Activated naive CD4-positive, alpha-beta T cell treated with anti-CD3 and anti-CD28 coated beads, Interleukin-2, amount 50 U/mL, for 72 hours (primary cell): ENCODE measurements at regions not wholly inside any gene's neighbourhood (a gene's known extent, or its start where the extent isn't known, plus 50 kb on each side); places are given as distances from the start of the nearest gene placed in this dataset.
A peak's percentile ranks its signal among the peaks of the same experiment; 100 is the strongest.
"Not testable (repeated sequence)": the region's sequence is repeated elsewhere in the genome, so short reads cannot be mapped to it uniquely, and the experiment has no call there.

Experiments used
- ATAC-seq, 2 donors: fragments of 150-1000 bp; cut with Tn5 transposase; 2 replicates each; pipeline ENCODE4 v1.10.0; 2021; ENCODE audit warnings: mild to moderate bottlenecking in 2 of 2, moderate library complexity in 2 of 2
- DNase-seq, 2 donors: peaks; one replicate each; pipeline ENCODE4 v3.0.0; 2021 to 2022; ENCODE audit warnings: low spot score in 2 of 2
- H3K27ac Mint-ChIP-seq, 2 donors: one replicate each; pipeline ENCODE4 v1.8.0; 2022; ENCODE audit warnings: mild to moderate bottlenecking in 2 of 2, mixed read lengths in 2 of 2
- H3K36me3 Mint-ChIP-seq, 2 donors: one replicate each; pipeline ENCODE4 v1.8.0; 2022; ENCODE audit warnings: mixed read lengths in 2 of 2
- H3K9me3 Mint-ChIP-seq, 2 donors: one replicate each; pipeline ENCODE4 v1.8.0; 2022; ENCODE audit warnings: mixed read lengths in 2 of 2

DNA sequence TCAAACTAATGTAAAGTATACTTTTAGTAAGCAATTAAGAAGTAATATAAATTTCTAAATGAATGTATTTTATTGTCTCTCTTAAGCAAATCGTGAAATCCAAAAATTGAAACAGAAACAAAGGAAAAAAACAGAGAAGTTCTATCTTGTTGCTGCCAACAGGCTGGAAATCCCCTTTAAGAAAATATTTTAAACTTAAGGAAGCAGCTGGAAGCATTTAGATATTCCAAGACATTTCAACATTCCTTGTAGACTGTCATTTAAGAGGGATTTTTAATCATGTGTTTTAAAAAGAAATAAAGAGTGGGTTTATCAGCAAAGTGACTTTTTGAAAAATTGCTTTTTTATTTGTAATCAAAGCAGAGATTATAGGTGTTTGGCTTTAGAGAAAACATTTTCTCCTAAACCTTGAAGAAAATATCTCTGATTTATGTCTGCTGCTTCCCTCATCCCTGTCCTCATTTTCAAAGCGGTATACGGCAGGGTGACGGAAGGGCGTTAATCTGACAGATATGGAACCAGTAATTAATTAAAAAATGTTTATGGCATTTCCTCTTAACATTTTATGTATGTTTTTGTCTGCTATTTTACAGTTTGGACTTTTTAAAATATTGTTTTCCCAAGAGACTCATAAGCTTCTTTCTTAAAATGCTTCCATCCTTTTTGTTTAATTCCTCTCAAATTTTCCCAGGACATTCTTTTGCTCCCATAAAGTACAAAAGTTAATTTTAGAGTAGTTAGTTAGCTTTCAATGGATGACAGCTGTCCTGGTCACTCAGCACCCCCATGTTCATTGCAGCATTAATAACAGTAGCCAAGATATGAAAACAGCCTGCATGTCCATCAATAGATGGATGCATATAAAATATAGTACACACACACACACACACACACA is 245.6 kb downstream of the LURAP1L start:
- no peak overlapping the region for H3K27ac Mint-ChIP-seq
- ATAC-seq = no peak
- DNase-seq = no peak

DNA sequence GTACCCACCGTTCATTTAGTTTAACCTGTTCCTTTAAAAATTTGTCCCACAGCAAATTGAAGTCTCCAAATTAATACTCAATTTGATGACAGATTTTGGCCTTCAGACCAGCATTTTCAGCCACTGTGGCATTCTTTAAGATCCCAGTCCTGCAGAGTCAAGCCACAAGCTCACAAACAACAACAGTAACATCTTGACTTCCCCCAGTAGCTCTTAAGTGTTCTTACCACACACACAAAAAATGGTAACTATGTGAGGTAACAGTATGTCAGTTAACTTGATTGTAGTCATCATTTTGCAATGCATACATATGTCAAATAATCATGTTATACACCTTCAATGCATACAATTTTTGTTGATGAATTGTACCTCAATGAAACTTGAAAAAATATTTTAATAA is 247.9 kb downstream of the LURAP1L start:
- DNase-seq (no peak), ATAC-seq (no peak)
- peaks cover 17 to 35% of the 10 kb centered on the region in 2 donors for H3K9me3 Mint-ChIP-seq
- no peaks in the 10 kb centered on the region for H3K36me3 Mint-ChIP-seq
- no peak overlapping the region for H3K27ac Mint-ChIP-seq

More for the DNA sequence above, 245.6 kb downstream of the LURAP1L start:
- peaks cover 19 to 33% of the 10 kb centered on the region in 2 donors for H3K9me3 Mint-ChIP-seq
- H3K36me3 Mint-ChIP-seq = no peaks in the 10 kb centered on the region

GRCh38 chr9:13023498-13023897 is 248.7 kb downstream of the LURAP1L start:
- ATAC-seq (no peak), DNase-seq (no peak)
- Mint-ChIP-seq H3K9me3 (peaks cover 10 to 31% of the 10 kb centered on the region in 2 donors), H3K27ac (no peak overlapping the region), H3K36me3 (no peaks in the 10 kb centered on the region)

DNA sequence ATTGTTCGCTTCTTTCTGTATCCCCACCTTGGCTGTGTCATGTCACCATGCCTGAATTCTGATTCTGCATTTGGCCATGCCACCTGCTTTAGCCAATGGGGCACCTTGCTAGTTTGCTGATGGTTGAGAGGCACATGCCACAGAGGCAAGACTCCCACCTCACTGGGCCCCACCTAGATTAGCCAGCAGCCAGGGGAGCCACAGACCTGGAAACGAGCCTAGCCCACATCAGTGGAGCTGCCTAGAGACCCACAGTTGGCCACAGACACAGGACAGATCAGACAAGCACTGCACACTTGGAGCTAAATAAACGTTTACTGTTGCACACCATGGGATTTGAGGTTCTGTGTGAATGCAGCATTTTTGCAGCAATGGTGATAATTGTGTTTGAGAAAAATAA is 252.1 kb downstream of the LURAP1L start:
- Mint-ChIP-seq H3K9me3 (peaks cover 5 to 25% of the 10 kb centered on the region in 2 donors), H3K36me3 (no peaks in the 10 kb centered on the region), H3K27ac (no peak overlapping the region)
- DNase-seq (no peak), ATAC-seq (no peak)

- no peaks in the 10 kb centered on the region for H3K36me3 Mint-ChIP-seq
- no peak overlapping the region for H3K27ac Mint-ChIP-seq
- no peak for DNase-seq
- ATAC-seq = no peak
- H3K9me3 Mint-ChIP-seq = peaks cover 5 to 23% of the 10 kb centered on the region in 2 donors
These were observed 251.6 kb downstream of the MPDZ start for GRCh38 chr9:13027879-13028278.

DNA sequence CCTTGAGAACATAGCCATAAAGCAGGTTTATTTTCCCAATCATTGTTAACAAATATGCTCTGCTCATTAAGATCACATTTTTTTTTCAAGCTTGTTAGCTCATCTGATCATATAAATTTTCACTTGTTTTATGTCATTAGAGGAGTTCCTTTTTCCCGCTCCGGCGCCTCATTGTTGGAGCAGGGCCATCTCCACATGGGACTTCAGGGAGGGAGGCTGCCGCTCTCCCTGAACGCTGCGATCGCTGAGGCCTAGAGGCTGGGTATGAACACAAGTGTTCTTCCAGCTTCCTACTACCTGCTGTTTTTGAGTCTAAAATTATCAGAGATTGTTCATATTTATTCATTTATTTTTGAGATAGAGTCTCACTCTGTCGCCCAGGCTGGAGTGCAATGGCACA is 246.9 kb downstream of the MPDZ start:
- DNase-seq (no peak), ATAC-seq (no peak)
- Mint-ChIP-seq H3K36me3 (peaks cover 0 to 8% of the 10 kb centered on the region in 2 donors), H3K27ac (no peak overlapping the region), H3K9me3 (peaks cover 15 to 20% of the 10 kb centered on the region in 2 donors)

DNA sequence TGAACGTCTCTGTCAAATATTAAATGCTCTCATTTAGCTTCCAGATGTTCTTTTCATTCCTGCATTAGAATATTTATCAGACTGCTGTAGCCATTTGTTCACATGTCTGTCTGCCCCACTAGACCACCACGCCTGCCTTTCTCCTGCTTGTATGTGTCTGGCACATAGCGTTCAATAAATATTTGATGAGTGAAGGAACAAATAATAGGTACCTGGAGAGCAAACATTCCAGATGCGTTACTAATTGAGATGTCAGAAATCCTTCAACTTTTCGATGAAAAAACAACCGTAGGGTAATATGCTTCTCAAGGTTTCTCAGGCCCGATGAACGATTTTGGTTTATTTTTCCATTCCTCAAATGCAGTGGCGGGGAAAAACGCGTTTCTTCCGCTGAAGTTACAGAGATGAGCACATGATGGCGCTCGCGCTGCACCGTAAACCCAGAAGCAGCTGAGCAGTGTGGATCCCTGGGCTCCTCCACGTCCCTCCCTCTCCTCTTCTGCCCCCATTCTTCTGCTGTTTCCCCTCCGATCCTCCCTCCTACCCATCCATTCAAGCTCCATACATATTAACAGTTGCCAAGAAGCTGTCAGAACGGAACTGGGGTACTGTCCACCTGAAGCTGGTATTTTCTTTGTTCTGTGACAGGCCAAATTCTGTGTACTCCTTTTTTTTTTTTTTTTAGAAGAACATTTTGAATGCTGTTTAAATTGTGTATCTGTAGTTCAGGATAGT is 245.4 kb downstream of the MPDZ start:
- H3K9me3 Mint-ChIP-seq = peaks cover 15 to 20% of the 10 kb centered on the region in 2 donors
- ATAC-seq = no peak
- H3K36me3 Mint-ChIP-seq = peaks cover 0 to 8% of the 10 kb centered on the region in 2 donors
- peak in 1 of 2 donors; percentile 3 for DNase-seq
- no peak overlapping the region for H3K27ac Mint-ChIP-seq

DNA sequence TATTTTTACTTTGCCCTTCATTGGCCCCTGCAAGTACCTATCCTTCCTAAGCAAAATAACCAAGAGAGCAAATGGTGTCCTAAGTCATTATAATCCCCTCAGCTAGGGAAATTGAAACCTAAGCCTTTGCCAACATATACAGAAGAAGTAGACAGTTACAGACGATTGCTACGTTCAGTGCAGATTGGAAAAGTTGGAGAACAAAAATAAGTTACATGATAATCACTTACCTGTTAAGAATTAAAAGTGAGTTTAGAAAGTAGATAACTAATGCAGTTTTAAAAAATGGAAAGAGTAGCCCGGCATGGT is 244.8 kb downstream of the MPDZ start:
- Mint-ChIP-seq H3K36me3 (peaks cover 0 to 8% of the 10 kb centered on the region in 2 donors), H3K9me3 (peaks cover 15 to 18% of the 10 kb centered on the region in 2 donors), H3K27ac (no peak overlapping the region)
- no peak for DNase-seq
- no peak for ATAC-seq

- Mint-ChIP-seq H3K36me3 (peaks cover 0 to 8% of the 10 kb centered on the region in 2 donors), H3K27ac (no peak overlapping the region), H3K9me3 (peaks cover 8 to 15% of the 10 kb centered on the region in 2 donors)
- DNase-seq (no peak), ATAC-seq (no peak)
These were observed 243.7 kb downstream of the MPDZ start for GRCh38 chr9:13035822-13036221.

- H3K36me3 Mint-ChIP-seq, DNase-seq, H3K27ac Mint-ChIP-seq, ATAC-seq: not testable (repeated sequence)
- peaks cover 8 to 15% of the 10 kb centered on the region in 2 donors for H3K9me3 Mint-ChIP-seq
These were observed 241.7 kb downstream of the MPDZ start for GRCh38 chr9:13037808-13038207.

GRCh38 chr9:13047827-13048587 is 231.5 kb downstream of the MPDZ start:
- DNase-seq (no peak), ATAC-seq (no peak)
- Mint-ChIP-seq H3K36me3 (no peaks in the 10 kb centered on the region), H3K9me3 (peaks cover 27 to 28% of the 10 kb centered on the region in 2 donors), H3K27ac (no peak overlapping the region)

DNA sequence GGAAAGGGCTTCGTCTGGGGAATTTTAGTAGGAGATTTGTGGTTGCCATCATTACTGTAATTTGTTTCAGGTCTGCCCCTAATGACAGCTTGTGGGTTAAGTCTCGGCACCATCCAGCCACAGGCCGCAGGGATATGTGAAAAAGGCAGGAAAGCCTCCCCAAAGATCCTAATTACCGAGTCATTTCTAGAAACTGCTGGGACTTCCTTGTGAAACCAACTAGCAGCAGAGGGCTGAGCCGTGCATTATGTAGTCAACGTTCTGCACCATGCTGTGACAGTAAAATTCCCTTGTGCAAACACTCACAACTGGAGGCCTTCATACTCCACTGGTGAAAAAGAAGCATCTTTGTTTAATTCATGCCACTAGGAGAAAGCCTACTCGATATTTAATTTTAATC is 230.3 kb downstream of the MPDZ start:
- ATAC-seq (no peak), DNase-seq (no peak)
- Mint-ChIP-seq H3K9me3 (peaks cover 28 to 36% of the 10 kb centered on the region in 2 donors), H3K27ac (no peak overlapping the region), H3K36me3 (no peaks in the 10 kb centered on the region)

- ATAC-seq (no peak), DNase-seq (no peak)
- Mint-ChIP-seq H3K36me3 (no peaks in the 10 kb centered on the region), H3K9me3 (peaks cover 16 to 27% of the 10 kb centered on the region in 2 donors), H3K27ac (no peak overlapping the region)
These were observed 226.0 kb downstream of the MPDZ start for GRCh38 chr9:13053504-13053903.

- no peak for ATAC-seq
- no peak overlapping the region for H3K27ac Mint-ChIP-seq
- no peaks in the 10 kb centered on the region for H3K36me3 Mint-ChIP-seq
- DNase-seq = no peak
- H3K9me3 Mint-ChIP-seq = peaks cover 16 to 27% of the 10 kb centered on the region in 2 donors
These were observed 225.1 kb downstream of the MPDZ start for GRCh38 chr9:13054389-13054788.
